ENCODE measurements at regions not wholly inside any gene's neighbourhood (a gene's known extent, or its start where the extent isn't known, plus 50 kb on each side); places are given as distances from the start of the nearest gene placed in this dataset.

DNA sequence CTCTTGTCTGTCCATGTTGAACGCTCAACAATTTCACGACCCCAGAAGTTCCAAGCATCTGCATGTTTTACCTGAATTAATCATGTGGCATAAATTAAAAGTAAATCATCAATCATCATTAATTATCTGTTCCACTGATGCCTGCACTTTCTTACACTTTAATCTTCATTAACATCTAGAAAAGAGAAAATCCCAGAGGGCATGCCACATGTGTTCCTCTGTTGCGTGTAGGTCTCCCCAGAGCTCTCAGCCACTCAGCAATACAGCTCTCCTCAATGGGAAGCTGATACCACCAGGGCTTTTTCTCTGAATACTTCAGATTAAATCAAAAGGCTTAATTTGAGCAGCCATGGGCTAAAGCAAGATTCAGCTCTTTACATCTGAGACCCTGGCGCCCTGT, 722.4 kb upstream of the TENM3 start:
- H3K4me3 ChIP-seq, result no peak overlapping the region

GRCh38 chr4:181523973-181524372, 719.2 kb upstream of the TENM3 start:
- Histone ChIP-seq H3K36me3 (no peaks in the 10 kb centered on the region), H3K27me3 (peaks cover 0 to 5% (median 0%) of the 10 kb centered on the region in 7 donors), H3K4me1 (no peaks in the 10 kb centered on the region), H3K27ac (no peak overlapping the region), H3K9me3 (peaks cover 0 to 2% (median 0%) of the 10 kb centered on the region in 11 donors), H3K4me3 (no peak overlapping the region)
- intact Hi-C loops (cut with DNase I), result loop anchor here in 1 of 10 donors (10.0 kb wide), 1 partner anchor 219 kb away; no protein-coding TSS in a partner anchor
- no peak for ATAC-seq
- DNase-seq, result no peak
- WGBS, 2 donors, result 74 to 77% methylated on average over 8 of the region's 8 CpGs
- no peak for TF ChIP-seq CTCF (IDR thresholded peaks at IDR 0.05)

More for the DNA sequence above, 722.4 kb upstream of the TENM3 start:
- no peak for TF ChIP-seq CTCF (IDR thresholded peaks at IDR 0.05)
- H3K9me3 ChIP-seq, result peaks cover 0 to 3% (median 0%) of the 10 kb centered on the region in 11 donors
- no peaks in the 10 kb centered on the region for H3K4me1 ChIP-seq
- 92 to 93% methylated on average over 4 of the region's 4 CpGs for WGBS, 2 donors
- intact Hi-C loops (cut with DNase I), result loop anchor here in 1 of 10 donors (10.0 kb wide), 1 partner anchor 216 kb away; no protein-coding TSS in a partner anchor
- no peaks in the 10 kb centered on the region for H3K36me3 ChIP-seq
- H3K27me3 ChIP-seq, result no peaks in the 10 kb centered on the region
- no peak overlapping the region for H3K27ac ChIP-seq
- ATAC-seq (no peak), DNase-seq (no peak)

DNA sequence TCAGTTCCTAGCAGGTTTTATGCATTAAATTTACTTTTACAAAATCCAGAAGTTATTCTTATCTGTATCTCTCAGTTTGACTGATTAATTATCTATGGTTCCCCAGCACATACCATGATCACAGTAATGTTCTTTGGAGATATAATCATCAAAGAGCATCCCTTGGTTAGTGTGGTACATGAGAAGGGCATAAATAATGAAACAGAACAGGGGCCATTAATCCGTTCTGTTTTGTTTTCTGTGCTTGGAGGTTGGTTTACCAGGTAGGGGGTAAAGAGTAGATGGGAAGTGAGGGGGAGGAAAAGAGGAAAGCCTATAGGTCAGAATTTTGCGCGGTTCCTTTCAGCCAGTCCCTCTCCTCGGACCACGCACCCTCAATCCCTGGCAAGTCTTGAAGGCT, 718.7 kb upstream of the TENM3 start:
- Histone ChIP-seq H3K27me3 (peaks cover 0 to 5% (median 0%) of the 10 kb centered on the region in 7 donors), H3K4me1 (no peaks in the 10 kb centered on the region), H3K36me3 (no peaks in the 10 kb centered on the region), H3K9me3 (no peaks in the 10 kb centered on the region), H3K27ac (no peak overlapping the region), H3K4me3 (no peak overlapping the region)
- TF ChIP-seq CTCF (IDR thresholded peaks at IDR 0.05), result no peak
- intact Hi-C loops (cut with DNase I), result loop anchor here in 1 of 10 donors (10.0 kb wide), 1 partner anchor 220 kb away; no protein-coding TSS in a partner anchor
- 71 to 78% methylated on average over 5 of the region's 5 CpGs for WGBS, 2 donors
- ATAC-seq (no peak), DNase-seq (no peak)

GRCh38 chr4:181525634-181526033, 717.6 kb upstream of the TENM3 start:
- Histone ChIP-seq H3K4me3 (no peak overlapping the region), H3K4me1 (no peaks in the 10 kb centered on the region), H3K9me3 (no peaks in the 10 kb centered on the region), H3K27me3 (peaks cover 0 to 5% (median 0%) of the 10 kb centered on the region in 7 donors), H3K36me3 (no peaks in the 10 kb centered on the region), H3K27ac (no peak overlapping the region)
- DNase-seq (no peak), ATAC-seq (peak in 1 of 8 donors; percentile 48)
- 53 to 79% methylated on average over 3 of the region's 3 CpGs for WGBS, 2 donors
- no peak for TF ChIP-seq CTCF (IDR thresholded peaks at IDR 0.05)
- intact Hi-C loops (cut with DNase I), result loop anchor here in 6 of 10 donors (5.0 to 10.0 kb wide), 4 partner anchors 221 to 383 kb away; no protein-coding TSS in a partner anchor
